ENCODE measurements at regions not wholly inside any gene's neighbourhood (a gene's known extent, or its start where the extent isn't known, plus 50 kb on each side); places are given as distances from the start of the nearest gene placed in this dataset.

DNA sequence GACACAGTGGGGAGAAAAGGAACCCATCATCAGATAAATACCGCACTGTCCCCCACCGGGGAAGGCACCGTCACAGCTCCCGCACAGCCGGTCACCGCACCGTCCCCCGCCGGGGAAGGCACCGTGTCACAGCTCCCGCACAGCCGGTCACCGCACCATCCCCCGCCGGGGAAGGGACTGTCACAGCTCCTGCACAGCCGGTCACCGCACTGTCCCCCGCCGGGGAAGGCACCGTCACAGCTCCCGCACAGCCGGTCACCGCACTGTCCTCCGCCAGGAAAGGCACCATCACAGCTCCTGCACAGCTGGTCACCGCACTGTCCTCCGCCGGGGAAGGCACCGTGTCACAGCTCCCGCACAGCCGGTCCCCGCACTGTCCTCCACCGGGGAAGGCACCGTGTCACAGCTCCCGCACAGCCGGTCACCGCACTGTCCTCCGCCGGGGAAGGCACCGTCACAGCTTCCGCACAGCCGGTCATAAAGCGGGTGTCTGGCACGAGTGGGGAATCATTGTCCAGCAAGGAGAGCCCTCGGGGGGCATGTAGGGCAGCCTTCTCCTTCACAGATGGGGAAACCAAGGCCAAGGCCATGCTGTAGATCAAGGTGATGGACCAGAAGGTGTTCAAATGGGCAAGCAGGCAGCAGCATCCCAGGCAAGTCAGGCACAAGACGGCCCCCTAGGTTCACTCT is 280.1 kb downstream of the NPHP4 start:
- TF ChIP-seq CTCF (IDR thresholded peaks at IDR 0.05) (no peak), POLR2A (IDR thresholded peaks at IDR 0.05) (no peak)

Measured in body of pancreas (tissue), 4 donors.